SJSA1 (cell line): ENCODE measurements at regions not wholly inside any gene's neighbourhood (a gene's known extent, or its start where the extent isn't known, plus 50 kb on each side); places are given as distances from the start of the nearest gene placed in this dataset.
"Not testable (repeated sequence)": the region's sequence is repeated elsewhere in the genome, so short reads cannot be mapped to it uniquely, and the experiment has no call there.

Source experiments
- DNase-seq, 2 experiments: peaks; one replicate each; pipeline ENCODE4 v3.0.0-alpha.2; 2015 to 2020; ENCODE audit warnings: low spot score in 2 of 2, low read depth in 1 of 2
- H3K27ac ChIP-seq: fragments of 250-450 bp; sonication (Bioruptor Pico); 2 replicates; pipeline ENCODE4 v1.5.1; 2020; ENCODE audit warnings: mild to moderate bottlenecking, moderate library complexity
- H3K27me3 ChIP-seq: fragments of 250-450 bp; sonication (Bioruptor Pico); replicated peaks from 2 replicates; pipeline ENCODE4 v1.5.1; 2020; ENCODE audit warnings: mild to moderate bottlenecking, moderate library complexity
- H3K36me3 ChIP-seq: fragments of 250-450 bp; sonication (Bioruptor Pico); 2 replicates; pipeline ENCODE4 v1.5.1; 2020; ENCODE audit warnings: mild to moderate bottlenecking
- H3K4me1 ChIP-seq: fragments of 250-450 bp; sonication (Bioruptor Pico); replicated peaks from 2 replicates; pipeline ENCODE4 v1.6.1; 2021; ENCODE audit warnings: mild to moderate bottlenecking
- H3K4me3 ChIP-seq: fragments of 250-450 bp; sonication (Bioruptor Pico); 2 replicates; pipeline ENCODE4 v1.5.1; 2020; ENCODE audit warnings: mild to moderate bottlenecking
- H3K9me3 ChIP-seq: fragments of 250-450 bp; sonication (Bioruptor Pico); replicated peaks from 2 replicates; pipeline ENCODE4 v1.5.1; 2020; ENCODE audit warnings: mild to moderate bottlenecking

- peaks cover 68% of the 10 kb centered on the region for H3K4me1 ChIP-seq
- no peak for DNase-seq
- H3K27ac ChIP-seq: no peak overlapping the region
Measured at GRCh38 chr6:81891874-81892273, 139.4 kb upstream of the TENT5A start.

GRCh38 chr6:81890846-81891245 is 138.4 kb upstream of the TENT5A start:
- Histone ChIP-seq H3K27ac (peak overlapping the region; percentile 43), H3K27me3 (no peaks in the 10 kb centered on the region), H3K4me1 (peaks cover 59% of the 10 kb centered on the region), H3K36me3 (no peaks in the 10 kb centered on the region), H3K4me3 (no peak overlapping the region), H3K9me3 (no peaks in the 10 kb centered on the region)
- peak; percentile 78 to 79 for DNase-seq

More at GRCh38 chr6:81891874-81892273, 139.4 kb upstream of the TENT5A start:
- Histone ChIP-seq H3K27me3 (no peaks in the 10 kb centered on the region), H3K9me3 (no peaks in the 10 kb centered on the region), H3K36me3 (no peaks in the 10 kb centered on the region), H3K4me3 (no peak overlapping the region)

GRCh38 chr6:81889377-81890053 is 137.0 kb upstream of the TENT5A start:
- no peak for DNase-seq
- no peaks in the 10 kb centered on the region for H3K27me3 ChIP-seq
- no peak overlapping the region for H3K4me3 ChIP-seq
- no peaks in the 10 kb centered on the region for H3K36me3 ChIP-seq
- H3K4me1 ChIP-seq: peaks cover 46% of the 10 kb centered on the region
- peak overlapping the region; percentile 26 for H3K27ac ChIP-seq
- H3K9me3 ChIP-seq: no peaks in the 10 kb centered on the region

GRCh38 chr6:81886909-81887308 is 134.4 kb upstream of the TENT5A start:
- not testable (repeated sequence) for H3K36me3 ChIP-seq, H3K9me3 ChIP-seq, DNase-seq, H3K27me3 ChIP-seq, H3K4me3 ChIP-seq, H3K27ac ChIP-seq
- peaks cover 26% of the 10 kb centered on the region for H3K4me1 ChIP-seq

- Histone ChIP-seq H3K4me1 (peaks cover 19% of the 10 kb centered on the region), H3K36me3 (no peaks in the 10 kb centered on the region), H3K4me3 (no peak overlapping the region), H3K27ac (no peak overlapping the region), H3K27me3 (no peaks in the 10 kb centered on the region), H3K9me3 (no peaks in the 10 kb centered on the region)
- DNase-seq: no peak
Measured at GRCh38 chr6:81886157-81886556, 133.7 kb upstream of the TENT5A start.

GRCh38 chr6:81881660-81882059 is 129.2 kb upstream of the TENT5A start:
- Histone ChIP-seq H3K27ac (no peak overlapping the region), H3K4me1 (peaks cover 8% of the 10 kb centered on the region), H3K9me3 (no peaks in the 10 kb centered on the region), H3K36me3 (no peaks in the 10 kb centered on the region), H3K4me3 (no peak overlapping the region), H3K27me3 (no peaks in the 10 kb centered on the region)
- DNase-seq: no peak

- Histone ChIP-seq H3K4me3 (no peak overlapping the region), H3K36me3 (no peaks in the 10 kb centered on the region), H3K4me1 (peaks cover 10% of the 10 kb centered on the region), H3K27me3 (no peaks in the 10 kb centered on the region), H3K27ac (no peak overlapping the region), H3K9me3 (no peaks in the 10 kb centered on the region)
- no peak for DNase-seq
Measured at GRCh38 chr6:81878479-81878878, 126.0 kb upstream of the TENT5A start.

- DNase-seq: no peak
- Histone ChIP-seq H3K27ac (no peak overlapping the region), H3K4me1 (peaks cover 10% of the 10 kb centered on the region), H3K36me3 (no peaks in the 10 kb centered on the region), H3K9me3 (no peaks in the 10 kb centered on the region), H3K4me3 (no peak overlapping the region), H3K27me3 (no peaks in the 10 kb centered on the region)
Measured at GRCh38 chr6:81876971-81877370, 124.5 kb upstream of the TENT5A start.

- DNase-seq: no peak
- no peaks in the 10 kb centered on the region for H3K36me3 ChIP-seq
- no peak overlapping the region for H3K27ac ChIP-seq
- no peak overlapping the region for H3K4me3 ChIP-seq
- H3K27me3 ChIP-seq: no peaks in the 10 kb centered on the region
- H3K9me3 ChIP-seq: no peaks in the 10 kb centered on the region
- H3K4me1 ChIP-seq: peaks cover 10% of the 10 kb centered on the region
Measured at GRCh38 chr6:81875782-81876293, 123.4 kb upstream of the TENT5A start.

GRCh38 chr6:81869749-81870508 is 117.4 kb upstream of the TENT5A start:
- H3K9me3 ChIP-seq, H3K36me3 ChIP-seq, DNase-seq, H3K27ac ChIP-seq, H3K4me3 ChIP-seq, H3K27me3 ChIP-seq: not testable (repeated sequence)
- H3K4me1 ChIP-seq: peaks cover 18% of the 10 kb centered on the region

GRCh38 chr6:81865712-81866111 is 113.2 kb upstream of the TENT5A start:
- peak overlapping the region; percentile 13; the same call in 1 of the 2 replicates for H3K27ac ChIP-seq
- peak in 1 of 2 experiments; percentile 70 for DNase-seq
- H3K27me3 ChIP-seq: no peaks in the 10 kb centered on the region
- no peaks in the 10 kb centered on the region for H3K9me3 ChIP-seq
- H3K4me3 ChIP-seq: no peak overlapping the region
- H3K4me1 ChIP-seq: peaks cover 18% of the 10 kb centered on the region
- no peaks in the 10 kb centered on the region for H3K36me3 ChIP-seq

- Histone ChIP-seq H3K27ac (no peak overlapping the region), H3K4me1 (peaks cover 18% of the 10 kb centered on the region), H3K4me3 (no peak overlapping the region), H3K9me3 (no peaks in the 10 kb centered on the region), H3K27me3 (no peaks in the 10 kb centered on the region), H3K36me3 (no peaks in the 10 kb centered on the region)
- no peak for DNase-seq
Measured at GRCh38 chr6:81864124-81864523, 111.6 kb upstream of the TENT5A start.

- H3K27ac ChIP-seq: no peak overlapping the region
Measured at GRCh38 chr6:81863123-81863522, 110.6 kb upstream of the TENT5A start.

GRCh38 chr6:81861281-81861680 is 108.8 kb upstream of the TENT5A start:
- Histone ChIP-seq H3K9me3 (no peaks in the 10 kb centered on the region), H3K4me1 (peaks cover 11% of the 10 kb centered on the region), H3K27ac (no peak overlapping the region), H3K4me3 (no peak overlapping the region), H3K36me3 (no peaks in the 10 kb centered on the region), H3K27me3 (no peaks in the 10 kb centered on the region)
- DNase-seq: no peak

More at GRCh38 chr6:81863123-81863522, 110.6 kb upstream of the TENT5A start:
- Histone ChIP-seq H3K36me3 (no peaks in the 10 kb centered on the region), H3K9me3 (no peaks in the 10 kb centered on the region), H3K27me3 (no peaks in the 10 kb centered on the region), H3K4me1 (peaks cover 18% of the 10 kb centered on the region), H3K4me3 (no peak overlapping the region)
- DNase-seq: no peak
